ENCODE measurements at regions not wholly inside any gene's neighbourhood (a gene's known extent, or its start where the extent isn't known, plus 50 kb on each side); places are given as distances from the start of the nearest gene placed in this dataset.
A peak's percentile ranks its signal among the peaks of the same experiment; 100 is the strongest.
"Not testable (repeated sequence)": the region's sequence is repeated elsewhere in the genome, so short reads cannot be mapped to it uniquely, and the experiment has no call there.

DNA sequence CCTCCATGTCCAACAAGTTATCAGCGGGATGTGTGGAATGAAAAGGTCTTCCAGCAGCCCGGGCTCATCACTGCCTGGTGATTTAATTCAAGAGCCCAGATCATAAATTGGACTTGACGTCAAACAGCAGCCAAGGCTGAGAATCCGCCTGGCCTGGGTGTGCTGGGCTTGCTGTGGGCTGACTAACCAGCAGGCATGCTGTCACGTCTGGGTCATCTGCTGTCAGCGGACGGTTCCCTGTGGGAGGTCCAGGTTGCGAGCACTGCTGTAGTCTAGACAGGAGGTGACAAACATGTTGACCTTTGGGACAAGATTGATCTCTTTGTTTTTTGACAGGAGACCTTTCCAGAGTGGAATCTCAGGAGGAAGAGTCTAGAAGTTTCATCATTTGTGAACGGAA lies 289.7 kb downstream of the OSTF1 start:
- no peaks in the 10 kb centered on the region for H3K36me3 ChIP-seq (ENCODE audit: low read depth, missing control alignments)
- peak overlapping the region in 1 of 2 donors; percentile 44 for H3K27ac ChIP-seq
- WGBS, 2 donors, result 42 to 55% methylated on average over 9 of the region's 9 CpGs
- H3K4me1 ChIP-seq, result peaks cover 5% of the 10 kb centered on the region
- no peak overlapping the region for H3K4me3 ChIP-seq
- no peaks in the 10 kb centered on the region for H3K9me3 ChIP-seq
- DNase-seq, result peak; percentile 57
- no peak for TF ChIP-seq POLR2A (IDR thresholded peaks at IDR 0.05)
- TF ChIP-seq, protein P1, sequence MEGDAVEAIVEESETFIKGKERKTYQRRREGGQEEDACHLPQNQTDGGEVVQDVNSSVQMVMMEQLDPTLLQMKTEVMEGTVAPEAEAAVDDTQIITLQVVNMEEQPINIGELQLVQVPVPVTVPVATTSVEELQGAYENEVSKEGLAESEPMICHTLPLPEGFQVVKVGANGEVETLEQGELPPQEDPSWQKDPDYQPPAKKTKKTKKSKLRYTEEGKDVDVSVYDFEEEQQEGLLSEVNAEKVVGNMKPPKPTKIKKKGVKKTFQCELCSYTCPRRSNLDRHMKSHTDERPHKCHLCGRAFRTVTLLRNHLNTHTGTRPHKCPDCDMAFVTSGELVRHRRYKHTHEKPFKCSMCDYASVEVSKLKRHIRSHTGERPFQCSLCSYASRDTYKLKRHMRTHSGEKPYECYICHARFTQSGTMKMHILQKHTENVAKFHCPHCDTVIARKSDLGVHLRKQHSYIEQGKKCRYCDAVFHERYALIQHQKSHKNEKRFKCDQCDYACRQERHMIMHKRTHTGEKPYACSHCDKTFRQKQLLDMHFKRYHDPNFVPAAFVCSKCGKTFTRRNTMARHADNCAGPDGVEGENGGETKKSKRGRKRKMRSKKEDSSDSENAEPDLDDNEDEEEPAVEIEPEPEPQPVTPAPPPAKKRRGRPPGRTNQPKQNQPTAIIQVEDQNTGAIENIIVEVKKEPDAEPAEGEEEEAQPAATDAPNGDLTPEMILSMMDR (IDR thresholded peaks at IDR 0.05), result no peak
- no peaks in the 10 kb centered on the region for H3K27me3 ChIP-seq
- intact Hi-C loops (cut with DNase I; ENCODE audit: low total_unique reads), result no loop called here

DNA sequence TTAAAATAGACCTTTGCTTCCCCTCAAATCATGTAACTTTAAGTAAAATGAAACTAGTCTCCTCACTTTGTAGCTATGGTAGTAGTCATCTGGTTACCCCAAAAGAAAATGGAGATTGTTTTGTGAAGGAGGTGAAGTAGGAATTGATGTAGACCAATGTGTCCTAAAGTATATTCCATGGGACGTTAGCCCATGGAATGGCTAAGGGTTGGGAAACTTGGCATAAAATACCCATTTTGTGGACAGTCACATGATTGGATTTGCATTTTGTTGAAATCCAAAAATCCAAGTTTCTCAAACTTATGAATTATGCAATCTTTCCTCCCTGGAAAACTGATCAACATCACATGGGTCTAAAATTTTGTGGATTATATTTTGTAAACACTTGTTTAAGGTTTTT lies 290.6 kb downstream of the OSTF1 start:
- Histone ChIP-seq H3K36me3 (ENCODE audit: low read depth, missing control alignments) (no peaks in the 10 kb centered on the region), H3K27me3 (no peaks in the 10 kb centered on the region), H3K4me3 (no peak overlapping the region), H3K27ac (no peak overlapping the region), H3K4me1 (peaks cover 5% of the 10 kb centered on the region), H3K9me3 (no peaks in the 10 kb centered on the region)
- intact Hi-C loops (cut with DNase I; ENCODE audit: low total_unique reads), result no loop called here
- 73% methylated on average over 1 of the region's 1 CpG for WGBS, 2 donors
- TF ChIP-seq, protein P1 (IDR thresholded peaks at IDR 0.05), result no peak
- TF ChIP-seq POLR2A (IDR thresholded peaks at IDR 0.05), result no peak
- no peak for DNase-seq

DNA sequence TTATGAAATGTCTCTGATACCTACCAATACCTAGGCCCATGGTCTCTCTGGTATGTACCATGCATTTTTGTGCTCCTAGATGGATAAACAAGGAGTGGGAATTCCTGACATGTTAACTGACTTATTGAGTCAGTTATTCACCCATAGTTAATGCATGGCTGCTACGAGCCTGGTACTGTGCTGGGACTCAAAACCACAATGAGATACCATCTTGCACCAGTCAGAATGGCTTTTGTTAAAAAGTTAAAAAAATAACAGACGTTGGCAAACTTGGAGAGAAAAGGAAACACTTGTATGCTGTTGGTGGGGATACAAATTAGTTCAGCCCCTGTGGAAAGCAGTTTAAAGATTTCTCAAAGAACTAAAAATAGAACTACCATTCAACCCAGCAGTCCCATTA lies 293.8 kb downstream of the OSTF1 start:
- Histone ChIP-seq H3K36me3 (ENCODE audit: low read depth, missing control alignments) (no peaks in the 10 kb centered on the region), H3K27me3 (no peaks in the 10 kb centered on the region), H3K4me1 (peaks cover 5% of the 10 kb centered on the region), H3K27ac (no peak overlapping the region), H3K4me3 (no peak overlapping the region), H3K9me3 (no peaks in the 10 kb centered on the region)
- no peak for DNase-seq
- 72 to 80% methylated on average over 2 of the region's 2 CpGs for WGBS, 2 donors
- TF ChIP-seq POLR2A (IDR thresholded peaks at IDR 0.05), result no peak
- TF ChIP-seq, protein P1 (IDR thresholded peaks at IDR 0.05), result no peak
- intact Hi-C loops (cut with DNase I; ENCODE audit: low total_unique reads), result no loop called here

DNA sequence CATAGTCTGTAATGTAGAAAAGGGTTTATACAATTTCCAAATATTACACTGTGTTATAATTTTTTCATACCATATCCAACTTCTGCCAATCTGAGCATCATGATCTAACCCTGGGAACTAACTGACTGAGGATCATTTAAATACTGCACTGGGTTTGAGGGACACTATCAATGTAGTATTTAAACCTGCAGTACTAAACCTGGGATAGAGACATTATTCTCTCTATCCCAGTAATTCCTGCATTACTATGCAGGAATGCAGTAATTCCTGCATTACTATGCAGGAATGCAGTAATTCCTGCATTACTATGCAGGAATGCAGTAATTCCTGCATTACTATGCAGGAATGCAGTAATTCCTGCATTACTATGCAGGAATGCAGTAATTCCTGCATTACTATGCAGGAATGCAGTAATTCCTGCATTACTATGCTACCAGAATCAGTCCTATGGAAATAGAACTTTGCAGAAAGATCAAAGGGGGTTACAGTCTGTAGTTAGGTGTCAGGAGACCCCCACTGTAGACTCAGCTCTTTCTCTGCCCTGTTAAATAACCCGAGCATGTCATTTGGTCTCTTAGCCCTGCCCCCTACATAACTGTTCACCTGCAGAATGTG lies 295.2 kb downstream of the OSTF1 start:
- H3K4me3 ChIP-seq; DNase-seq; H3K36me3 ChIP-seq (ENCODE audit: low read depth, missing control alignments); H3K9me3 ChIP-seq; H3K27me3 ChIP-seq; intact Hi-C loops (cut with DNase I; ENCODE audit: low total_unique reads); H3K27ac ChIP-seq; H3K4me1 ChIP-seq: not testable (repeated sequence)
- 67 to 83% methylated on average over 1 of the region's 1 CpG for WGBS, 2 donors

DNA sequence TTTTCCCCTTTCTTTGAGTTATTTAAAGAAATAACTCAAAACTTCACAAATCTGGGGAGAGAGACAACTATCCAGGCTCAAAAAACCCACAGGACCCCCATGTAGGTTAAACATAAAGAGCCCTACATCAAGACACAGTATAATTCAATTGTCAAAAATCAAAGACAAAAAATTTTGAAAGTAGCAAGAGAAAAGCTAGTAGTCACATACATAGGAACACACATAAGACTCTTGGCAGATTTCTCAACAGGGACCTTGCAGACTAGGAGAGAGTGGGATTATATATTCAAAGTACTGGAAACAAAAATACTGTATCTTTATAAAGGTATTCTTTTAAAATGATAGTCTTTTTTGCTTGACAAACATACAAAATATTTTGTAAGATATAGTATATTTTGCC lies 296.9 kb downstream of the OSTF1 start:
- intact Hi-C loops (cut with DNase I; ENCODE audit: low total_unique reads), result no loop called here
- no peaks in the 10 kb centered on the region for H3K9me3 ChIP-seq
- TF ChIP-seq, protein P1 (IDR thresholded peaks at IDR 0.05), result no peak
- no peak for TF ChIP-seq POLR2A (IDR thresholded peaks at IDR 0.05)
- no peaks in the 10 kb centered on the region for H3K4me1 ChIP-seq
- no peak overlapping the region for H3K27ac ChIP-seq
- no peaks in the 10 kb centered on the region for H3K36me3 ChIP-seq (ENCODE audit: low read depth, missing control alignments)
- no peak overlapping the region for H3K4me3 ChIP-seq
- H3K27me3 ChIP-seq, result no peaks in the 10 kb centered on the region
- DNase-seq, result no peak

Measured in testis (tissue), 2 donors.